ENCODE measurements at regions not wholly inside any gene's neighbourhood (a gene's known extent, or its start where the extent isn't known, plus 50 kb on each side); places are given as distances from the start of the nearest gene placed in this dataset.

- no peak overlapping the region for H3K4me3 ChIP-seq (ENCODE audit: low read length)
- no peak overlapping the region for H3K27ac ChIP-seq (ENCODE audit: low read depth, low read length)
- no peaks in the 10 kb centered on the region for H3K36me3 Mint-ChIP-seq (ENCODE audit: low read depth)
- DNase-seq: no peak
- H3K4me1 ChIP-seq (ENCODE audit: control insufficient read depth, insufficient read depth, low read length): no peaks in the 10 kb centered on the region
- no peaks in the 10 kb centered on the region for H3K9me3 Mint-ChIP-seq
- H3K4me1 Mint-ChIP-seq: peaks cover 5% of the 10 kb centered on the region
- H3K27ac Mint-ChIP-seq: no peak overlapping the region
- no peak overlapping the region for H3K9ac ChIP-seq (ENCODE audit: extremely low read depth, low read length, poor library complexity, severe bottlenecking)
- no peak overlapping the region for H3K4me3 Mint-ChIP-seq
- WGBS, 2 experiments (ENCODE audit: insufficient coverage in 1 of 2, insufficient read length in 1 of 2): 90% methylated on average over 3 to 7 of the region's 7 CpGs
- peaks cover 24% of the 10 kb centered on the region for H3K27me3 Mint-ChIP-seq (ENCODE audit: insufficient read depth)
- H3K36me3 ChIP-seq (ENCODE audit: control insufficient read depth, insufficient read depth, low read length): no peaks in the 10 kb centered on the region
- TF ChIP-seq CTCF (conservative IDR thresholded peaks at IDR 0.05): no peak
- H3K9me3 ChIP-seq (ENCODE audit: control insufficient read depth, low read length): no peaks in the 10 kb centered on the region
- peaks cover 11% of the 10 kb centered on the region for H3K27me3 ChIP-seq (ENCODE audit: control insufficient read depth, insufficient read depth, low read length, poor library complexity, severe bottlenecking)
These were observed 226.6 kb downstream of the TFAP2C start for GRCh38 chr20:56855708-56856107.

GRCh38 chr20:56857950-56858349, 228.8 kb downstream of the TFAP2C start:
- Mint-ChIP-seq H3K27me3 (ENCODE audit: insufficient read depth) (peaks cover 35% of the 10 kb centered on the region), H3K27ac (no peak overlapping the region), H3K4me3 (no peak overlapping the region), H3K9me3 (no peaks in the 10 kb centered on the region), H3K4me1 (peaks cover 5% of the 10 kb centered on the region), H3K36me3 (ENCODE audit: low read depth) (no peaks in the 10 kb centered on the region)
- Histone ChIP-seq H3K36me3 (ENCODE audit: control insufficient read depth, insufficient read depth, low read length) (no peaks in the 10 kb centered on the region), H3K4me1 (ENCODE audit: control insufficient read depth, insufficient read depth, low read length) (no peaks in the 10 kb centered on the region), H3K4me3 (ENCODE audit: low read length) (no peak overlapping the region), H3K27ac (ENCODE audit: low read depth, low read length) (no peak overlapping the region), H3K9ac (ENCODE audit: extremely low read depth, low read length, poor library complexity, severe bottlenecking) (no peak overlapping the region), H3K27me3 (ENCODE audit: control insufficient read depth, insufficient read depth, low read length, poor library complexity, severe bottlenecking) (peaks cover 17% of the 10 kb centered on the region), H3K9me3 (ENCODE audit: control insufficient read depth, low read length) (no peaks in the 10 kb centered on the region)
- no peak for TF ChIP-seq CTCF (conservative IDR thresholded peaks at IDR 0.05)
- DNase-seq: no peak
- 91 to 96% methylated on average over 7 to 8 of the region's 8 CpGs for WGBS, 2 experiments (ENCODE audit: insufficient coverage in 1 of 2, insufficient read length in 1 of 2)

- Mint-ChIP-seq H3K9me3 (no peaks in the 10 kb centered on the region), H3K4me1 (peaks cover 5% of the 10 kb centered on the region), H3K4me3 (no peak overlapping the region), H3K27me3 (ENCODE audit: insufficient read depth) (peaks cover 38% of the 10 kb centered on the region), H3K27ac (no peak overlapping the region), H3K36me3 (ENCODE audit: low read depth) (no peaks in the 10 kb centered on the region)
- WGBS, 2 experiments (ENCODE audit: insufficient coverage in 1 of 2, insufficient read length in 1 of 2): 67 to 70% methylated on average over 6 to 11 of the region's 13 CpGs
- no peak overlapping the region for H3K9ac ChIP-seq (ENCODE audit: extremely low read depth, low read length, poor library complexity, severe bottlenecking)
- no peak overlapping the region for H3K27ac ChIP-seq (ENCODE audit: low read depth, low read length)
- no peak for TF ChIP-seq CTCF (conservative IDR thresholded peaks at IDR 0.05)
- H3K9me3 ChIP-seq (ENCODE audit: control insufficient read depth, low read length): no peaks in the 10 kb centered on the region
- DNase-seq: no peak
- H3K36me3 ChIP-seq (ENCODE audit: control insufficient read depth, insufficient read depth, low read length): no peaks in the 10 kb centered on the region
- peaks cover 17% of the 10 kb centered on the region for H3K27me3 ChIP-seq (ENCODE audit: control insufficient read depth, insufficient read depth, low read length, poor library complexity, severe bottlenecking)
- no peak overlapping the region for H3K4me3 ChIP-seq (ENCODE audit: low read length)
- H3K4me1 ChIP-seq (ENCODE audit: control insufficient read depth, insufficient read depth, low read length): no peaks in the 10 kb centered on the region
These were observed 230.1 kb downstream of the TFAP2C start for GRCh38 chr20:56859039-56859800.

Data from endodermal cell (in vitro differentiated cells).